HT-29 (cell line): ENCODE measurements at regions not wholly inside any gene's neighbourhood (a gene's known extent, or its start where the extent isn't known, plus 50 kb on each side); places are given as distances from the start of the nearest gene placed in this dataset.

Experiments used
- DNase-seq: peaks from one replicate; pipeline ENCODE4 v3.0.0-alpha.2; 2015; ENCODE audit warnings: low spot score

GRCh38 chr11:104655066-104655465 is 243.2 kb downstream of the CASP12 start:
- DNase-seq = no peak

- no peak for DNase-seq
Measured at GRCh38 chr11:104654181-104654813, 244.0 kb downstream of the CASP12 start.

DNA sequence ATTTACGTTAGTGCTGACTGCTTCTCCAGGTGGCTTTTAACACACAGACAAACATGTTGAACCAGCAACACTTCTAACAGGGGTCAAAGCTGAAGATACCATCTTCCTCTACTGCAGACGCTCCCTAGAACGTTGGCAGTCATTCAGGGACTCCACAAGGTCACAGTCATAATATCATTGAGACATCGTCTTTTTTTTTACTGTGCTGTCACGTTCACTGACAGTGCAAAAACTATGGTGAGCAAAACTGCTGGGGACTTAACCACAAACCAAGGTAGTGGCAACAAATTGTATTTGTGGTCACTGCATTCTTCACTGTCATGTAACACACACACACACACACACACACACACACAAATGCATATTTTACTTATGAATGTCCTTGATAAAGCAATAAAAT is 244.9 kb downstream of the CASP12 start:
- DNase-seq = no peak

GRCh38 chr11:104652996-104653395 is 245.3 kb downstream of the CASP12 start:
- DNase-seq = no peak

GRCh38 chr11:104650234-104650633 is 248.0 kb downstream of the CASP12 start:
- no peak for DNase-seq

GRCh38 chr11:104649002-104649401 is 249.3 kb downstream of the CASP12 start:
- no peak for DNase-seq

- no peak for DNase-seq
Measured at GRCh38 chr11:104645261-104646222, 252.7 kb downstream of the CASP12 start.

DNA sequence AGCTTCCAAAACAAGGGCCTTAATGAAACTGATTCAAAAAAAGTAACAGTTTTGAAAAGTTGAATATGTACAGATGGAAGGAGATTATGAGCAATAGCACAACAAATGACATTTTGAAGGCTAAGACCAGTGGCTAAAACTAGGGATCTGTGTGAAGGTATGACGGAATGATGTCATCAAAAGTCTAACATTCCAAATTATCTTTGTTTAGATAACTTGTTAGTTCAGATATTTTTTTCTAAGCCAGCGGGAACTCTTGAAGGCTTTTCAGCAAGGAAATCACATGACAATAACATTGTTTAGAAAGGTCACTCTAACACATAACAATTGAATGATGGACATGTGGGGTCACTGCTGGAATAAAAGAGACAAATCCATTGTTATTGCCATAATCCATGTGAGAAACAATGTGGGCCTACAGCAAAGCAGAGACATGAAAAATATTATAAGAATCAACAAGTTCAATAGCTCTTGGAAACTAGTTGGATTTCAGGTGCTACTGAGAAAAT is 260.5 kb downstream of the CASP12 start:
- DNase-seq = no peak

GRCh38 chr11:104633226-104633625 is 265.0 kb downstream of the CASP12 start:
- DNase-seq = no peak

- DNase-seq = no peak
Measured at GRCh38 chr11:104630352-104630751, 267.9 kb downstream of the CASP12 start.

- DNase-seq = no peak
Measured at GRCh38 chr11:104625246-104625645, 273.0 kb downstream of the CASP12 start.

DNA sequence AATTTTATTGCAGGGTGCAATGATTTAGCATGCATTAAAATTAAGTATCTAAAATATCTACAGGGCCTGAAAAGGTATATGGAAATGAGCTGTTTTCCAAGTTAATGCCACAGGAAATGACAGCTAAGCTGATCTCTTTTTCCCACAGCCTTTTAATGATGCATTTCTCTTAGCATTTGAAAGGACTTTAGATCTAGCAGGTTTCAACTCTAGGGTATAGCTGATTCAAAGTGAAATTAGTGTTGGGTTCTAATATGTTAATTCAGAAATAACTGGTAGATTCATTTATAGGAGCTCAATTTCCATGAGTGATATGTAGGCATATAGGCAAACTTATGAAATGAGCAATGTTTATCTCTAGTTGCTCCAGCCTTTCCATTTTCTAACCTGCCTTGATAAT is 274.2 kb downstream of the CASP12 start:
- no peak for DNase-seq

DNA sequence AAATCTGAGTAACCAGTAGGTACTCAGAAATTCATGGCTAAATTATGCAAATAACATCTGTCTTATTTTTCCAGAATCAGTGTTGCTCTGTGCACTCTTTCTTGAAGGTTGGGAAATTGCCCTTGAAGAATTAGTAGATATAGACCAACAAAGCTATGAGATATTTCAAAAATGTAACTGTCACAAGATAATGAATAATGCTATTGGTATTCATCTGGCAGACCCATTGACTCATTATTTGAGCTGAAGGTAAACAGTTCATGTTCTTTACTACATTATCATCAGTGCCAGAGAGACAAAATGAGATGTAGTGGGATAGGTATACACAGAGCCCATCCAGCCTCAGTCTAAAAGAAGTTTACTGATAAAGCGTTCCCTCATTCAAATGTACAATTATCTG is 274.7 kb downstream of the CASP12 start:
- no peak for DNase-seq

- DNase-seq = no peak
Measured at GRCh38 chr11:104620991-104621390, 277.3 kb downstream of the CASP12 start.

DNA sequence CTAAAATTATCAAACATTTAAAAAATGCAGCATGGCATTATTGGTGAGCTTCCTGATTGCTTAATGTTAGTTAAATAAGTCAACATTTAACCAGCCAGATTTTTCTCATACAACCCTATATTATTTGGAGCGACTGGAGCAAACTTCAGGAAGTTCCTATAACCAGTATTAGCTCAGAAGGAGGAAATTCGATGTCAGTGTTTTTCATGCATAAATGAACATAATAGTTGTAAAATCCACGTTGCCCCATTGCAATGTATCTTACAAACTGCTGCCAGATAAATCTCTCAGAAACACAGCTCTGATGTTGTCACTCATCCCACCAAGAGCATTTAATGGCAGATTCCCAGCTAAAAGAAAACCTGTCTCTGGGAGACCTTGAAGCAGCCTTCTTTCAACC is 278.5 kb downstream of the CASP12 start:
- no peak for DNase-seq

GRCh38 chr11:104618954-104619353 is 279.3 kb downstream of the CASP12 start:
- DNase-seq = no peak

- DNase-seq = no peak
Measured at GRCh38 chr11:104614961-104615360, 283.3 kb downstream of the CASP12 start.

DNA sequence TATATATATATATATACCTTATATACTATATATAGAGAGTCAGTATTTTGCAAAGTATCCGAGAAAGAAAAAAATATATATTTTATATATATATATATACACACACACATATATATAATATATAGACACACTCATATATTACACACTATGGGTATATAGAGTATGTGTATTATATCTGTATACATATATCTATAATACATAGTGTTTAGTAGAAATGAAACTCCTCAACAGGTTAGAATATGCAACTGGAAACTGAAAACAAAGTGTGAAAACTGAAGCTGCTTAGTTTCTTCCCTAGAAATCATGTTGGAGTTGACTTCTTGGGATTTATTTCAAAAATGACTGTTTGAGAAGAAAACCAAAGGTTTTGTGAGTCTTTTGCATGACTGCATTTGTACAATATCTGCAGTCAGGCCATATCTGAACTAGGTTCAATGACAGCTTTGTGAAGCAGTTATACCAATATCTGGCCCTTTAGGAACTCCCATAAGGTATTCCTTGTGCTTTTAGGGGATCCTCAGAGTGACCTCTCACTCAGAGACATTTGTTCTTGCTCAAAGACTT is 284.1 kb downstream of the CASP12 start:
- DNase-seq = no peak

DNA sequence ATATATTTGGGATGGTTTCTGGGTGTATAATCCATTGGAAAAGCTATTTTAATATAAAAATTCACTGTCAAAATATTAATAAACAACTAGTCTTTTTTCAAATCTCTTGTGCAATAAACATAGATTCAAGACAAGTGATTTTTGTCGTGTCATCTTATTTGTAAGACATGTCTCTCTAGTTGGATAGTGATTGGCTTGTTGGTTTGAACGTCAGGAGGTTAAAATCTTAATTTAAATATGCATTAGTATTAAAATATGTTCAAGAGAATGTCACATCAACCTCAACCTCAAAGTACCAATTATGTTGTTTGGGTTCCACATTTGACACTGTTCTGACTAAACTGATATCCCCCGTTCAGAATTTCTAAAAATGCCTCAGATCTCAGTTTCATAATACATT is 287.6 kb downstream of the CASP12 start:
- DNase-seq = no peak

- DNase-seq = peak; percentile 51
Measured at GRCh38 chr11:104609311-104610085, 288.8 kb downstream of the CASP12 start.

DNA sequence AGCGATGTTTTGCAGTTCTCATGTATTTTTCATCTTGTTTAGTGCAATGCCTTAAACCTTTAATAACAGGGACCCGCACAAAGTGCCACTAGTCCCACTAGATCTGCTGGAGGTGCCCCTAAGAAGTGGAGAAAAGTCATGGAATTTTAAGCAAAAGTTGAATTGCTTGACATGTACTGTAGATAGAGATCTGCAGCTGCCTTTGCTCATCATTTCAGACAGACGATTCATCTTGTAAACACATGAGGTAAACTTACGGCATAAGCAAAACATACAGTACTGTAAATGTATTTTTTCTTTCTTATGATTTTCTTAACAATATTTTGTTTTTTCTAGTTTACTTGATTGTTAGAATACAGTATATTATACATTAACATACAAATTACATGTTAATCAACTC is 295.6 kb downstream of the CASP12 start:
- no peak for DNase-seq
